Lung (tissue), 11 donors: ENCODE measurements at regions not wholly inside any gene's neighbourhood (a gene's known extent, or its start where the extent isn't known, plus 50 kb on each side); places are given as distances from the start of the nearest gene placed in this dataset.
"Not testable (repeated sequence)": the region's sequence is repeated elsewhere in the genome, so short reads cannot be mapped to it uniquely, and the experiment has no call there.

Source experiments
- ATAC-seq: fragments of 200-7000 bp; cut with Tn5 transposase; one replicate; pipeline ENCODE4 v1.9.1; 2020; ENCODE audit warnings: moderate number of reproducible peaks; ENCODE audit not compliant: insufficient read depth, low FRiP score
- DNase-seq, 3 donors: peaks; one replicate each; pipeline ENCODE4 v3.0.0-alpha.2; 2013 to 2017
- H3K27ac ChIP-seq, 2 donors: one replicate each; pipeline ENCODE4 v1.5.1; 2013; ENCODE audit warnings: mild to moderate bottlenecking in 2 of 2, moderate library complexity in 2 of 2, control low read depth in 1 of 2, inconsistent platforms in 1 of 2, low read depth in 1 of 2, low read length in 1 of 2
- H3K27me3 ChIP-seq, 3 donors: one replicate each; pipeline ENCODE4 v1.5.1; 2013; ENCODE audit warnings: low read length in 2 of 3; ENCODE audit not compliant: control insufficient read depth in 3 of 3, insufficient read depth in 3 of 3
- H3K36me3 ChIP-seq, 4 donors: one replicate each; pipeline ENCODE4 v1.5.1; 2013; ENCODE audit warnings: low read length in 4 of 4, mild to moderate bottlenecking in 1 of 4, moderate library complexity in 1 of 4; ENCODE audit not compliant: control insufficient read depth in 4 of 4, insufficient read depth in 4 of 4
- H3K4me1 ChIP-seq, 5 donors: one replicate each; pipeline ENCODE4 v1.5.1; 2013; ENCODE audit warnings: low read length in 5 of 5, mild to moderate bottlenecking in 2 of 5, moderate library complexity in 1 of 5; ENCODE audit not compliant: control insufficient read depth in 5 of 5, insufficient read depth in 5 of 5
- H3K4me3 ChIP-seq: one replicate; pipeline ENCODE4 v1.5.1; 2013; ENCODE audit warnings: mild to moderate bottlenecking, control low read depth, moderate library complexity
- H3K9ac ChIP-seq, 2 donors: one replicate each; pipeline ENCODE4 v1.5.1; 2013; ENCODE audit warnings: low read length in 2 of 2, control low read depth in 1 of 2; ENCODE audit not compliant: insufficient read depth in 1 of 2
- H3K9me3 ChIP-seq, 4 donors: one replicate each; pipeline ENCODE4 v1.5.1; 2013; ENCODE audit warnings: low read length in 3 of 4, mild to moderate bottlenecking in 1 of 4, moderate library complexity in 1 of 4; ENCODE audit not compliant: control insufficient read depth in 4 of 4, insufficient read depth in 3 of 4
- CTCF ChIP-seq: IDR thresholded peaks from 2 replicates; pipeline ENCODE4 v1.5.1; 2012; ENCODE audit warnings: mild to moderate bottlenecking; ENCODE audit errors: control extremely low read depth, extremely low read depth
- WGBS, 2 donors: extraction: QIAGEN DNeasy Blood & Tissue Kit; methylation state at CpG; one replicate each; pipeline ENCODE4 v1.1.7; 2013; 5-methylcytosine and 5-hydroxymethylcytosine counted together
- donor health status: control.
- donor health status: control.
- donor health status: Bipolar disorder and iron deficiency.
- donor health status: healthy.
- donor health status: DM: yes; HTN: yes; CAD: no.

- no peaks in the 10 kb centered on the region for H3K9me3 ChIP-seq
- H3K27ac ChIP-seq: no peak overlapping the region
- H3K4me3 ChIP-seq: no peak overlapping the region
- ATAC-seq (no peak), DNase-seq (peak; percentile 16 to 94 (median 92))
- peaks cover 0 to 17% (median 5%) of the 10 kb centered on the region in 5 donors for H3K4me1 ChIP-seq
- 62 to 81% methylated on average over 1 of the region's 1 CpG for WGBS, 2 donors
- H3K9ac ChIP-seq: no peak overlapping the region
- H3K27me3 ChIP-seq: no peaks in the 10 kb centered on the region
- no peak for TF ChIP-seq CTCF
- H3K36me3 ChIP-seq: no peaks in the 10 kb centered on the region
Observed at GRCh38 chr2:228575897-228576296, 394.4 kb upstream of the SPHKAP start.

DNA sequence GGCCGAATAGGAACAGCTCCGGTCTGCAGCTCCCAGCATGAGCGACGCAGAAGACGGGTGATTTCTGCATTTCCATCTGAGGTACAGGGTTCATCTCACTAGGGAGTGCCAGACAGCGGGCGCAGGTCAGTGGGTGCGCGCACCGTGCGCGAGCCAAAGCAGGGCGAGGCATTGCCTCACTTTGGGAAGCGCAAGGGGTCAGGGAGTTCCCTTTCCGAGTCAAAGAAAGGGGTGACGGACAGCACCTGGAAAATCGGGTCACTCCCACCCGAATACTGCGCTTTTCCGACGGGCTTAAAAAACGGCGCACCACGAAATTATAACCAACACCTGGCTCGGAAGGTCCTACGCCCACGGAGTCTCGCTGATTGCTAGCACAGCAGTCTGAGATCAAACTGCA is 386.8 kb upstream of the SPHKAP start:
- 90 to 93% methylated on average over 28 of the region's 28 CpGs for WGBS, 2 donors
- not testable (repeated sequence) for H3K27ac ChIP-seq, H3K9ac ChIP-seq, H3K27me3 ChIP-seq, H3K4me3 ChIP-seq, DNase-seq, H3K36me3 ChIP-seq, H3K4me1 ChIP-seq, ATAC-seq, H3K9me3 ChIP-seq

- Histone ChIP-seq H3K27me3 (no peaks in the 10 kb centered on the region), H3K4me3 (no peak overlapping the region), H3K9ac (no peak overlapping the region), H3K9me3 (no peaks in the 10 kb centered on the region), H3K36me3 (no peaks in the 10 kb centered on the region), H3K4me1 (peaks cover 0 to 3% (median 0%) of the 10 kb centered on the region in 5 donors), H3K27ac (no peak overlapping the region)
- TF ChIP-seq CTCF: no peak
- 87 to 91% methylated on average over 6 of the region's 6 CpGs for WGBS, 2 donors
- no peak for DNase-seq
- ATAC-seq: no peak
Observed at GRCh38 chr2:228561816-228562215, 380.3 kb upstream of the SPHKAP start.

GRCh38 chr2:228559774-228560415 is 378.4 kb upstream of the SPHKAP start:
- DNase-seq: no peak
- 91% methylated on average over 3 of the region's 3 CpGs for WGBS, 2 donors
- ATAC-seq: no peak
- Histone ChIP-seq H3K27ac (no peak overlapping the region), H3K9ac (no peak overlapping the region), H3K36me3 (no peaks in the 10 kb centered on the region), H3K4me1 (peaks cover 0 to 3% (median 0%) of the 10 kb centered on the region in 5 donors), H3K4me3 (no peak overlapping the region), H3K9me3 (no peaks in the 10 kb centered on the region), H3K27me3 (no peaks in the 10 kb centered on the region)
- no peak for TF ChIP-seq CTCF
